ENCODE measurements at regions not wholly inside any gene's neighbourhood (a gene's known extent, or its start where the extent isn't known, plus 50 kb on each side); places are given as distances from the start of the nearest gene placed in this dataset.

- WGBS (ENCODE audit: low lambda C conversion rate): 33% methylated on average over 4 of the region's 4 CpGs
- CTCF ChIA-PET: no interaction called here
- Histone ChIP-seq H3K4me1 (ENCODE audit: control insufficient read depth in 1 of 2, insufficient read depth in 2 of 2, low read depth in 1 of 2, low read length in 1 of 2) (no peaks in the 10 kb centered on the region), H3K27me3 (ENCODE audit: insufficient read depth) (no peaks in the 10 kb centered on the region), H3F3A (replicated peaks; ENCODE audit: insufficient read depth) (no peaks in the 10 kb centered on the region), H2AFZ (ENCODE audit: low read depth) (no peak overlapping the region), H3K9me2 (no peaks in the 10 kb centered on the region), H3K9me3 (no peaks in the 10 kb centered on the region), H3K4me2 (no peak overlapping the region), H3K79me2 (ENCODE audit: insufficient read depth) (no peaks in the 10 kb centered on the region), H3K4me3 (ENCODE audit: low read depth in 2 of 2, low read length in 1 of 2) (no peak overlapping the region), H4K20me1 (ENCODE audit: insufficient read depth) (no peaks in the 10 kb centered on the region), H3K36me3 (replicated peaks in 1 of 2; ENCODE audit: control insufficient read depth in 1 of 2, insufficient read depth in 2 of 2, low read length in 1 of 2) (no peaks in the 10 kb centered on the region), H3K27ac (ENCODE audit: low read depth in 2 of 2, low read length in 1 of 2) (no peak overlapping the region), H3K9ac (no peak overlapping the region)
- POLR2A ChIA-PET: no interaction called here
- TF ChIP-seq FOXM1 (IDR thresholded peaks at IDR 0.05; ENCODE audit: low read depth) (no peak), MXI1 (IDR thresholded peaks at IDR 0.05; ENCODE audit: low read depth, low read length) (no peak), SIN3A (IDR thresholded peaks at IDR 0.05; ENCODE audit: borderline replicate concordance, low read depth, low read length) (no peak), RXRA (IDR thresholded peaks at IDR 0.05; ENCODE audit: borderline replicate concordance, low read depth) (no peak), TAF1 (IDR thresholded peaks at IDR 0.05; ENCODE audit: borderline replicate concordance, low read depth, low read length) (no peak), TEAD4 (IDR thresholded peaks at IDR 0.05; ENCODE audit: borderline replicate concordance, insufficient read depth) (no peak), POLR2AphosphoS5 (IDR thresholded peaks at IDR 0.05; ENCODE audit: low read depth, low read length) (no peak), CHD2 (IDR thresholded peaks at IDR 0.05; ENCODE audit: low read length, partially characterized antibody) (no peak), USF1 (IDR thresholded peaks at IDR 0.05; ENCODE audit: borderline replicate concordance, low read depth) (no peak), RAD21 (IDR thresholded peaks at IDR 0.05; ENCODE audit: low read length) (no peak), FOXJ3 (CRISPR knock-in tag; IDR thresholded peaks at IDR 0.05) (no peak), NRF1 (IDR thresholded peaks at IDR 0.05; ENCODE audit: low read depth, low read length) (no peak), EP300 (IDR thresholded peaks at IDR 0.05; ENCODE audit: borderline replicate concordance in 1 of 2, low read depth in 1 of 2, low read length in 1 of 2) (no peak), PBX3 (IDR thresholded peaks at IDR 0.05) (no peak), YY1 (IDR thresholded peaks at IDR 0.05; ENCODE audit: low read depth) (no peak), RCOR1 (IDR thresholded peaks at IDR 0.05; ENCODE audit: low read length) (no peak), RFX5 (IDR thresholded peaks at IDR 0.05; ENCODE audit: low read length) (no peak)
- TF ChIP-seq, protein P1, sequence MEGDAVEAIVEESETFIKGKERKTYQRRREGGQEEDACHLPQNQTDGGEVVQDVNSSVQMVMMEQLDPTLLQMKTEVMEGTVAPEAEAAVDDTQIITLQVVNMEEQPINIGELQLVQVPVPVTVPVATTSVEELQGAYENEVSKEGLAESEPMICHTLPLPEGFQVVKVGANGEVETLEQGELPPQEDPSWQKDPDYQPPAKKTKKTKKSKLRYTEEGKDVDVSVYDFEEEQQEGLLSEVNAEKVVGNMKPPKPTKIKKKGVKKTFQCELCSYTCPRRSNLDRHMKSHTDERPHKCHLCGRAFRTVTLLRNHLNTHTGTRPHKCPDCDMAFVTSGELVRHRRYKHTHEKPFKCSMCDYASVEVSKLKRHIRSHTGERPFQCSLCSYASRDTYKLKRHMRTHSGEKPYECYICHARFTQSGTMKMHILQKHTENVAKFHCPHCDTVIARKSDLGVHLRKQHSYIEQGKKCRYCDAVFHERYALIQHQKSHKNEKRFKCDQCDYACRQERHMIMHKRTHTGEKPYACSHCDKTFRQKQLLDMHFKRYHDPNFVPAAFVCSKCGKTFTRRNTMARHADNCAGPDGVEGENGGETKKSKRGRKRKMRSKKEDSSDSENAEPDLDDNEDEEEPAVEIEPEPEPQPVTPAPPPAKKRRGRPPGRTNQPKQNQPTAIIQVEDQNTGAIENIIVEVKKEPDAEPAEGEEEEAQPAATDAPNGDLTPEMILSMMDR (IDR thresholded peaks at IDR 0.05): no peak
- TF ChIP-seq, protein P2, sequence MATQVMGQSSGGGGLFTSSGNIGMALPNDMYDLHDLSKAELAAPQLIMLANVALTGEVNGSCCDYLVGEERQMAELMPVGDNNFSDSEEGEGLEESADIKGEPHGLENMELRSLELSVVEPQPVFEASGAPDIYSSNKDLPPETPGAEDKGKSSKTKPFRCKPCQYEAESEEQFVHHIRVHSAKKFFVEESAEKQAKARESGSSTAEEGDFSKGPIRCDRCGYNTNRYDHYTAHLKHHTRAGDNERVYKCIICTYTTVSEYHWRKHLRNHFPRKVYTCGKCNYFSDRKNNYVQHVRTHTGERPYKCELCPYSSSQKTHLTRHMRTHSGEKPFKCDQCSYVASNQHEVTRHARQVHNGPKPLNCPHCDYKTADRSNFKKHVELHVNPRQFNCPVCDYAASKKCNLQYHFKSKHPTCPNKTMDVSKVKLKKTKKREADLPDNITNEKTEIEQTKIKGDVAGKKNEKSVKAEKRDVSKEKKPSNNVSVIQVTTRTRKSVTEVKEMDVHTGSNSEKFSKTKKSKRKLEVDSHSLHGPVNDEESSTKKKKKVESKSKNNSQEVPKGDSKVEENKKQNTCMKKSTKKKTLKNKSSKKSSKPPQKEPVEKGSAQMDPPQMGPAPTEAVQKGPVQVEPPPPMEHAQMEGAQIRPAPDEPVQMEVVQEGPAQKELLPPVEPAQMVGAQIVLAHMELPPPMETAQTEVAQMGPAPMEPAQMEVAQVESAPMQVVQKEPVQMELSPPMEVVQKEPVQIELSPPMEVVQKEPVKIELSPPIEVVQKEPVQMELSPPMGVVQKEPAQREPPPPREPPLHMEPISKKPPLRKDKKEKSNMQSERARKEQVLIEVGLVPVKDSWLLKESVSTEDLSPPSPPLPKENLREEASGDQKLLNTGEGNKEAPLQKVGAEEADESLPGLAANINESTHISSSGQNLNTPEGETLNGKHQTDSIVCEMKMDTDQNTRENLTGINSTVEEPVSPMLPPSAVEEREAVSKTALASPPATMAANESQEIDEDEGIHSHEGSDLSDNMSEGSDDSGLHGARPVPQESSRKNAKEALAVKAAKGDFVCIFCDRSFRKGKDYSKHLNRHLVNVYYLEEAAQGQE (IDR thresholded peaks at IDR 0.05; ENCODE audit: low read depth, low read length): no peak
- TF ChIP-seq, protein P3, sequence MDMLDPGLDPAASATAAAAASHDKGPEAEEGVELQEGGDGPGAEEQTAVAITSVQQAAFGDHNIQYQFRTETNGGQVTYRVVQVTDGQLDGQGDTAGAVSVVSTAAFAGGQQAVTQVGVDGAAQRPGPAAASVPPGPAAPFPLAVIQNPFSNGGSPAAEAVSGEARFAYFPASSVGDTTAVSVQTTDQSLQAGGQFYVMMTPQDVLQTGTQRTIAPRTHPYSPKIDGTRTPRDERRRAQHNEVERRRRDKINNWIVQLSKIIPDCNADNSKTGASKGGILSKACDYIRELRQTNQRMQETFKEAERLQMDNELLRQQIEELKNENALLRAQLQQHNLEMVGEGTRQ (IDR thresholded peaks at IDR 0.05; ENCODE audit: borderline replicate concordance, low read depth, low read length): no peak
- DNase-seq: no peak
These were observed 188.6 kb upstream of the EPHA3 start for GRCh38 chr3:88918841-88919240.
